ENCODE measurements at regions not wholly inside any gene's neighbourhood (a gene's known extent, or its start where the extent isn't known, plus 50 kb on each side); places are given as distances from the start of the nearest gene placed in this dataset.

GRCh38 chr5:44911501-44911900 lies 102.8 kb downstream of the MRPS30 start:
- H3K4me3 ChIP-seq (ENCODE audit: low read depth, low read length) = no peak overlapping the region
- DNase-seq (ENCODE audit: low read depth) = no peak
- TF ChIP-seq, protein P1, sequence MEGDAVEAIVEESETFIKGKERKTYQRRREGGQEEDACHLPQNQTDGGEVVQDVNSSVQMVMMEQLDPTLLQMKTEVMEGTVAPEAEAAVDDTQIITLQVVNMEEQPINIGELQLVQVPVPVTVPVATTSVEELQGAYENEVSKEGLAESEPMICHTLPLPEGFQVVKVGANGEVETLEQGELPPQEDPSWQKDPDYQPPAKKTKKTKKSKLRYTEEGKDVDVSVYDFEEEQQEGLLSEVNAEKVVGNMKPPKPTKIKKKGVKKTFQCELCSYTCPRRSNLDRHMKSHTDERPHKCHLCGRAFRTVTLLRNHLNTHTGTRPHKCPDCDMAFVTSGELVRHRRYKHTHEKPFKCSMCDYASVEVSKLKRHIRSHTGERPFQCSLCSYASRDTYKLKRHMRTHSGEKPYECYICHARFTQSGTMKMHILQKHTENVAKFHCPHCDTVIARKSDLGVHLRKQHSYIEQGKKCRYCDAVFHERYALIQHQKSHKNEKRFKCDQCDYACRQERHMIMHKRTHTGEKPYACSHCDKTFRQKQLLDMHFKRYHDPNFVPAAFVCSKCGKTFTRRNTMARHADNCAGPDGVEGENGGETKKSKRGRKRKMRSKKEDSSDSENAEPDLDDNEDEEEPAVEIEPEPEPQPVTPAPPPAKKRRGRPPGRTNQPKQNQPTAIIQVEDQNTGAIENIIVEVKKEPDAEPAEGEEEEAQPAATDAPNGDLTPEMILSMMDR (IDR thresholded peaks at IDR 0.05; ENCODE audit: low read depth, low read length, missing control alignments) = no peak

DNA sequence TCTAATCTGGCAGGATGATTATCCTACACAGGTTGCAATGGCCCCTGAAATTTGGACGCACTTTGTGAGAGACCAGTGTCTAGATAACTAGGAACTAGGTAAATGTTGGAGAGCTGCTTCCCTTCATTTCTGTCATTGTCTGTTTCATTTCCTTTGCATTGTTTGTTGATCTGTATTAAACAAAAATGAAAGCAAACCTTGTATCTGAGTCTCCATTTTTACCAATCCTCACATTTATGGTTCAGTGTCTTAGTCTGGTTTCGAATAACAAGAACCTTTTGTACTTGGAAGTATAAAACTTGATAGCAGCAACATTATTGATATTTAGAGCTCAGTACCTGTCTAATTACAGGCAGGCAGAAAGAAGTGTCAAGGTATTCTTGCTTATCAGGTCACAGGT lies 105.5 kb downstream of the MRPS30 start:
- TF ChIP-seq, protein P1 (IDR thresholded peaks at IDR 0.05; ENCODE audit: low read depth, low read length, missing control alignments) = no peak
- DNase-seq (ENCODE audit: low read depth) = no peak
- H3K4me3 ChIP-seq (ENCODE audit: low read depth, low read length) = no peak overlapping the region

GRCh38 chr5:44919560-44919959 lies 110.8 kb downstream of the MRPS30 start:
- H3K4me3 ChIP-seq (ENCODE audit: low read depth, low read length) = no peak overlapping the region
- TF ChIP-seq, protein P1 (IDR thresholded peaks at IDR 0.05; ENCODE audit: low read depth, low read length, missing control alignments) = no peak
- no peak for DNase-seq (ENCODE audit: low read depth)

DNA sequence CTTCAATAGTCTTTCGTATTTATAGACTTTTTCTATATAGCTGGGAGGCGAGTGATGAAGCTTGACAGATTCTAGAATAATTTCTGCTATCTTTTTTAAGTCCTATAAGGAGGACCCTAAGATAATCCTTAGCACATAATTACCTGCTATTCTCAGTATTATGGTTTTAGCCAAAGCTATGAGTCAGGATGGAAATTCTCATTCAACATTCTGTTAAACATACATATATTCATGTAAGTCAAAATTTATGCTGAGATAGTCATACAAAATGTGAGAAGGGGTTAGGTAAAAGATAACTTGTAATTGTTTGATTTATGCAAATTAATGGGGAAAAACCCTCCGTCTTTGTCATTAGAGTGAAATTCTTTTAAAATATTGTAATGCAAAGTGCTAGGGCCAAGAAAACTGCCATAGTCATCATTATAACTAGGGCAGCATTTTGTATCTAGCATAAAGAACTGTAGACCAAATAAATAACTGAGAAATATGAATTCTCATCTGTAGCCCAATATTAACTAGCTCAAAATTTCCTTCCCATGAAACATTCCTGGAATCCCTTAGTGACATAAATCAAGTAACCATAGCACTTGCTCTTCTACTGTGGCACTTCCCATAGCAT lies 118.5 kb downstream of the MRPS30 start:
- no peak for DNase-seq (ENCODE audit: low read depth)
- no peak overlapping the region for H3K4me3 ChIP-seq (ENCODE audit: low read depth, low read length)
- TF ChIP-seq, protein P1 (IDR thresholded peaks at IDR 0.05; ENCODE audit: low read depth, low read length, missing control alignments) = no peak

DNA sequence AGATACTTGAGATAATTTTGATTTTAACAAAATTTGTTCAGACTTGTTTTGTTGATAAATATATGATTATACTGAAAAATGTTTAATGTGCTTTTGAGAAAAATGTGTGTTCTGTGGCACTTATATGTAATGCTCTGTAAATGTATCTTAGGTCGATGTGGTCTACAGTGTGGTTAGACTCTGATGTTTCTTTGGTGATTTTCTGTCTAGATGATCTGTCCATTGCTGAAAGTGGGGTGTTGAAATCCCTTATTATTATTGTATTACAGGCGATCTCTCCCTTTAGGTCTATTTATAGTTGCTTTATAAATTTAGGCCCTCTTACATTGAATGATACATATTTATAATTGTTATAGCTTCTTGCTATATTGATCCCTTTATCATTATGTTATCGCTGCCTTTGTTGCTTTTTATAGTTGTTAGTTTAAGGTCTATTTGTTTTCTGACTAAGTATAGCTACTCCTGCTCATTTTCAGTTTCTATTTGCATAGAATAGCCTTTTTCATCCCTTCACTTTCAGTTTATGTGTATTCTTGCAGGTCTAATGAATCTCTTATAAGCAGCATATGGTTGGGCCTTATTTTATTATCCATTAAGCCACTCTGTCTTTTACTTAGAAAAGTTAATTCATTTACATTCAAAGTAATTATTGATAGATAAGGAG lies 124.3 kb downstream of the MRPS30 start:
- TF ChIP-seq, protein P1 (IDR thresholded peaks at IDR 0.05; ENCODE audit: low read depth, low read length, missing control alignments) = no peak
- peak; percentile 21 for DNase-seq (ENCODE audit: low read depth)
- no peak overlapping the region for H3K4me3 ChIP-seq (ENCODE audit: low read depth, low read length)

DNA sequence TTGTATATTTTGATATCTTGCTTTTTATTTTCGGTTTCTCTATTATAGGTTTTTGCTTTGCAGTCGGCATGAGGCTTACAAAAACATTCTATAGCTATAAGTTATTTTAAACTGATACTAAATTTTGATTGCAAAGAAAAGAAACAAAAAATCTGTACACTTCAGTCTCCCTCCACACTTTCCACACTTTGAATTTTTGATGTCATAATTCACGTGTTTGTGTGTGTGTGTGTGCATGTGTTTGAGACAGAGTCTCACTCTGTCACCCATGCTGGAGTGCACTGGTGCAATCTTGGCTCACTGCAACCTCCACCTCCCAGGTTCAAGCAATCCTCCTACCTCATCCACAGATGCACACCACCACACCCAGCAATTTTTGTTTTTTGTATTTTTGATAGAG lies 124.9 kb downstream of the MRPS30 start:
- no peak for DNase-seq (ENCODE audit: low read depth)
- TF ChIP-seq, protein P1 (IDR thresholded peaks at IDR 0.05; ENCODE audit: low read depth, low read length, missing control alignments) = no peak
- no peak overlapping the region for H3K4me3 ChIP-seq (ENCODE audit: low read depth, low read length)

DNA sequence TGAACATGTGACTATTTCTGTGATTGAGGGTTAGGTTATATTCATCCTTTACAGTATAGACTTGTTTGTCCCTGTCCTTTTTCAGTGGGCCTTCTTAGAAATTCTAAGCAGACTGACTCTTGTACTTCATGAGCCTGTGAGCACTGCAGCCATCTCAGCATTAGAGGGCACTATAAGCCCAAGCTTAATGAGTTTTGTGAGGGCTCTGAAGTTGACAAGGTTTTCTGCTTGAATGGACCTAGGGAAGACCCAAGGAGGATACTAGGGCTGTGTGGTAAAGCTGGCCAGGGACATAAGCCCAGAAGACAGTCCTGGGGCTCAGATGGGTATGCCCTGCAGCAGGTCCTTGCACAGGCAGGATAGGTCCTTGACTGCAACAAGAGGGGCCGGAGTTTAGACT lies 126.5 kb downstream of the MRPS30 start:
- no peak overlapping the region for H3K4me3 ChIP-seq (ENCODE audit: low read depth, low read length)
- peak; percentile 7 for DNase-seq (ENCODE audit: low read depth)
- TF ChIP-seq, protein P1 (IDR thresholded peaks at IDR 0.05; ENCODE audit: low read depth, low read length, missing control alignments) = peak; percentile 43

Data from GM12864 (cell line).